ENCODE measurements at regions not wholly inside any gene's neighbourhood (a gene's known extent, or its start where the extent isn't known, plus 50 kb on each side); places are given as distances from the start of the nearest gene placed in this dataset.

DNA sequence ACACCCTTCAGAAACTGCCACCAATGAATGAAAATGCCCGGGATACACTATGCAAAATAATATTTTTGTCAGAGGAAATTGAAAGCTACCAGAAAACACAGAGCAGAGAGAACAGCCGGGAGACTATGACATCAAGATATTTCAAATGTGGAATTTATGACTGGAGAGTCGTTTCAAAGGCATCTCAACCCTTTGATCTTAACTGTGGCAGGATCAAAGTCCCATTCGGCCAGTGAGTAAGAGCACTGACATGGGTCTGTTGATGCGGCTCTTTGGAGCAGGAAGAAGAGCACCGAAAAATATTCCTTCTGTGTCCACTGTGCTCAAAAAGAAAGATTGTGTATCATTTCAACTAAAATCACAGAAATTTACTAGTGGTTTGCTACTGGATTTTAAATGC, 201.9 kb downstream of the RFC3 start:
- no peak for TF ChIP-seq POLR2A (IDR thresholded peaks at IDR 0.05)
- TF ChIP-seq, protein P1, sequence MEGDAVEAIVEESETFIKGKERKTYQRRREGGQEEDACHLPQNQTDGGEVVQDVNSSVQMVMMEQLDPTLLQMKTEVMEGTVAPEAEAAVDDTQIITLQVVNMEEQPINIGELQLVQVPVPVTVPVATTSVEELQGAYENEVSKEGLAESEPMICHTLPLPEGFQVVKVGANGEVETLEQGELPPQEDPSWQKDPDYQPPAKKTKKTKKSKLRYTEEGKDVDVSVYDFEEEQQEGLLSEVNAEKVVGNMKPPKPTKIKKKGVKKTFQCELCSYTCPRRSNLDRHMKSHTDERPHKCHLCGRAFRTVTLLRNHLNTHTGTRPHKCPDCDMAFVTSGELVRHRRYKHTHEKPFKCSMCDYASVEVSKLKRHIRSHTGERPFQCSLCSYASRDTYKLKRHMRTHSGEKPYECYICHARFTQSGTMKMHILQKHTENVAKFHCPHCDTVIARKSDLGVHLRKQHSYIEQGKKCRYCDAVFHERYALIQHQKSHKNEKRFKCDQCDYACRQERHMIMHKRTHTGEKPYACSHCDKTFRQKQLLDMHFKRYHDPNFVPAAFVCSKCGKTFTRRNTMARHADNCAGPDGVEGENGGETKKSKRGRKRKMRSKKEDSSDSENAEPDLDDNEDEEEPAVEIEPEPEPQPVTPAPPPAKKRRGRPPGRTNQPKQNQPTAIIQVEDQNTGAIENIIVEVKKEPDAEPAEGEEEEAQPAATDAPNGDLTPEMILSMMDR (IDR thresholded peaks at IDR 0.05), result no peak

All from esophagus squamous epithelium (tissue), 4 donors.